ENCODE measurements at regions not wholly inside any gene's neighbourhood (a gene's known extent, or its start where the extent isn't known, plus 50 kb on each side); places are given as distances from the start of the nearest gene placed in this dataset.

DNA sequence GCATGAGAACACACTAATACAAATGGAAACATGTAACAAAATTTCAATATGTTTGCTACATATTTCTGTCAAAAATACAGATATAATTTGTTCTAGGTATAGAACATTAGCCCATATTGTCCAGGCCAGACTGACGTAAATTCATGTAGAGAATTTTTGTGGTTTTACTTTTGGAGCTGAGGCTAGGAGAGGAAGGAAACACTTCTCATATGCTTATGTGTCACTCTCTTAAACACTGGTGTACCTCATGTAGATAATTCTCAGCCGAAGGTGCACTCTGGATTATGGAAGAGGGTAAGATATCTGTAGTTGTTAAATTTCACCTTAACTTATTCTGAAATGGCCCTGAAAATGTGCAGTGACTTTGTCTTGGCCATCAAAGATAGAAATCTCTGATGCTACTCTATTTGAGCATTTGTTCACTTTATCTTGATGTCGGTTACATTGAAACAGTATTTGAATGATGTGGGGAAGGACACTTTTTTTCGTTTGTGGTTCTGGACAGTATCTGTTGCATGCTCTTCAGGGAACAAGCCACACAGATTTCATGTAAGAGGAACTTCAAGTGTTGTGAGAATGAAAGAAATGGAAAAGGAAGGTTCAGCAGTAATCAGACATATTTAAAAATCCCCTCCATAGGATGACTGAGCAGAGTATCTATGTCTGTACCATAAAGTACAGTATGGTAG, 202.7 kb downstream of the SPATA31D1 start:
- no peaks in the 10 kb centered on the region for H3K4me1 ChIP-seq
- no peaks in the 10 kb centered on the region for H3K27me3 ChIP-seq
- no peak overlapping the region for H3K4me3 ChIP-seq
- H3K36me3 ChIP-seq, result no peaks in the 10 kb centered on the region
- H3K9me3 ChIP-seq, result no peaks in the 10 kb centered on the region
- H3K27ac ChIP-seq, result no peak overlapping the region
- no peak for DNase-seq (ENCODE audit: low spot score)
- no peak for TF ChIP-seq CTCF (IDR thresholded peaks at IDR 0.05)

- DNase-seq (ENCODE audit: low spot score), result no peak
- Histone ChIP-seq H3K9me3 (no peaks in the 10 kb centered on the region), H3K27me3 (no peaks in the 10 kb centered on the region), H3K4me3 (no peak overlapping the region), H3K36me3 (no peaks in the 10 kb centered on the region), H3K27ac (no peak overlapping the region), H3K4me1 (no peaks in the 10 kb centered on the region)
- TF ChIP-seq CTCF (IDR thresholded peaks at IDR 0.05), result no peak
Measured at GRCh38 chr9:82192211-82192610, 203.6 kb downstream of the SPATA31D1 start.

- no peak overlapping the region for H3K4me3 ChIP-seq
- no peak for TF ChIP-seq CTCF (IDR thresholded peaks at IDR 0.05)
- H3K9me3 ChIP-seq, result no peaks in the 10 kb centered on the region
- no peaks in the 10 kb centered on the region for H3K36me3 ChIP-seq
- H3K27ac ChIP-seq, result no peak overlapping the region
- no peaks in the 10 kb centered on the region for H3K4me1 ChIP-seq
- H3K27me3 ChIP-seq, result no peaks in the 10 kb centered on the region
- DNase-seq (ENCODE audit: low spot score), result no peak
Measured at GRCh38 chr9:82196622-82197441, 208.3 kb downstream of the SPATA31D1 start.

GRCh38 chr9:82201196-82201595, 212.6 kb downstream of the SPATA31D1 start:
- no peak for TF ChIP-seq CTCF (IDR thresholded peaks at IDR 0.05)
- DNase-seq (ENCODE audit: low spot score), result no peak
- Histone ChIP-seq H3K27ac (no peak overlapping the region), H3K4me3 (no peak overlapping the region), H3K9me3 (no peaks in the 10 kb centered on the region), H3K27me3 (no peaks in the 10 kb centered on the region), H3K36me3 (no peaks in the 10 kb centered on the region), H3K4me1 (no peaks in the 10 kb centered on the region)

GRCh38 chr9:82202808-82203207, 214.2 kb downstream of the SPATA31D1 start:
- no peak for DNase-seq (ENCODE audit: low spot score)
- TF ChIP-seq CTCF (IDR thresholded peaks at IDR 0.05), result no peak
- no peaks in the 10 kb centered on the region for H3K27me3 ChIP-seq
- no peak overlapping the region for H3K4me3 ChIP-seq
- no peaks in the 10 kb centered on the region for H3K4me1 ChIP-seq
- H3K27ac ChIP-seq, result no peak overlapping the region
- H3K36me3 ChIP-seq, result no peaks in the 10 kb centered on the region
- H3K9me3 ChIP-seq, result no peaks in the 10 kb centered on the region

All from right atrium auricular region (tissue), 2 donors.